ENCODE measurements at regions not wholly inside any gene's neighbourhood (a gene's known extent, or its start where the extent isn't known, plus 50 kb on each side); places are given as distances from the start of the nearest gene placed in this dataset.
"Not testable (repeated sequence)": the region's sequence is repeated elsewhere in the genome, so short reads cannot be mapped to it uniquely, and the experiment has no call there.

- DNase-seq (ENCODE audit: low read depth in 1 of 2, low spot score in 1 of 2): no peak
These were observed 156.5 kb upstream of the LRATD1 start for GRCh38 chr2:14475994-14476393.

GRCh38 chr2:14479486-14479885 lies 153.0 kb upstream of the LRATD1 start:
- no peak for DNase-seq (ENCODE audit: low read depth in 1 of 2, low spot score in 1 of 2)

GRCh38 chr2:14480120-14480519 lies 152.4 kb upstream of the LRATD1 start:
- no peak for DNase-seq (ENCODE audit: low read depth in 1 of 2, low spot score in 1 of 2)

GRCh38 chr2:14480906-14481305 lies 151.6 kb upstream of the LRATD1 start:
- DNase-seq (ENCODE audit: low read depth in 1 of 2, low spot score in 1 of 2): no peak

- DNase-seq (ENCODE audit: low read depth in 1 of 2, low spot score in 1 of 2): no peak
These were observed 139.5 kb upstream of the LRATD1 start for GRCh38 chr2:14492920-14493503.

- no peak for DNase-seq (ENCODE audit: low read depth in 1 of 2, low spot score in 1 of 2)
These were observed 137.8 kb upstream of the LRATD1 start for GRCh38 chr2:14494759-14495158.

- no peak for DNase-seq (ENCODE audit: low read depth in 1 of 2, low spot score in 1 of 2)
These were observed 131.5 kb upstream of the LRATD1 start for GRCh38 chr2:14501061-14501460.

- not testable (repeated sequence) for DNase-seq (ENCODE audit: low read depth in 1 of 2, low spot score in 1 of 2)
These were observed 125.6 kb upstream of the LRATD1 start for GRCh38 chr2:14506955-14507354.

- DNase-seq (ENCODE audit: low read depth in 1 of 2, low spot score in 1 of 2): no peak
These were observed 121.0 kb upstream of the LRATD1 start for GRCh38 chr2:14511541-14511940.

- no peak for DNase-seq (ENCODE audit: low read depth in 1 of 2, low spot score in 1 of 2)
These were observed 118.6 kb upstream of the LRATD1 start for GRCh38 chr2:14513903-14514302.

- no peak for DNase-seq (ENCODE audit: low read depth in 1 of 2, low spot score in 1 of 2)
These were observed 115.7 kb upstream of the LRATD1 start for GRCh38 chr2:14516844-14517243.

GRCh38 chr2:14517731-14518130 lies 114.8 kb upstream of the LRATD1 start:
- DNase-seq (ENCODE audit: low read depth in 1 of 2, low spot score in 1 of 2): no peak

- no peak for DNase-seq (ENCODE audit: low read depth in 1 of 2, low spot score in 1 of 2)
These were observed 112.1 kb upstream of the LRATD1 start for GRCh38 chr2:14520385-14520945.

GRCh38 chr2:14524041-14524802 lies 108.3 kb upstream of the LRATD1 start:
- DNase-seq (ENCODE audit: low read depth in 1 of 2, low spot score in 1 of 2): no peak

GRCh38 chr2:14524803-14525080 lies 107.8 kb upstream of the LRATD1 start:
- DNase-seq (ENCODE audit: low read depth in 1 of 2, low spot score in 1 of 2): no peak

GRCh38 chr2:14530506-14530905 lies 102.0 kb upstream of the LRATD1 start:
- DNase-seq (ENCODE audit: low read depth in 1 of 2, low spot score in 1 of 2): no peak

- no peak for DNase-seq (ENCODE audit: low read depth in 1 of 2, low spot score in 1 of 2)
These were observed 99.3 kb upstream of the LRATD1 start for GRCh38 chr2:14533131-14533757.

- DNase-seq (ENCODE audit: low read depth in 1 of 2, low spot score in 1 of 2): no peak
These were observed 97.4 kb upstream of the LRATD1 start for GRCh38 chr2:14535156-14535555.

- no peak for DNase-seq (ENCODE audit: low read depth in 1 of 2, low spot score in 1 of 2)
These were observed 95.5 kb upstream of the LRATD1 start for GRCh38 chr2:14536976-14537375.

- DNase-seq (ENCODE audit: low read depth in 1 of 2, low spot score in 1 of 2): no peak
These were observed 92.5 kb upstream of the LRATD1 start for GRCh38 chr2:14540015-14540414.

GRCh38 chr2:14543284-14543683 lies 89.2 kb upstream of the LRATD1 start:
- no peak for DNase-seq (ENCODE audit: low read depth in 1 of 2, low spot score in 1 of 2)

- no peak for DNase-seq (ENCODE audit: low read depth in 1 of 2, low spot score in 1 of 2)
These were observed 88.3 kb upstream of the LRATD1 start for GRCh38 chr2:14544247-14544646.

Data from stimulated activated CD4-positive, alpha-beta T cell treated with anti-CD3 and anti-CD28 coated beads, Interleukin-15, amount 100 ng/mL, for 1 hour (primary cell).